Spleen (tissue), 11 donors: ENCODE measurements at regions not wholly inside any gene's neighbourhood (a gene's known extent, or its start where the extent isn't known, plus 50 kb on each side); places are given as distances from the start of the nearest gene placed in this dataset.

ENCODE experiments used
- DNase-seq: peaks from one replicate; pipeline ENCODE4 v3.0.0-alpha.2; 2020
- H3K27ac ChIP-seq, 8 donors: fragments of 200-600 bp; sonication (generic) in 7 of 8; 1 replicate in 4 of 8; 2 replicates in 4 of 8; pipeline versions ENCODE4 v1.5.0 to v1.8.0; 2016 to 2021; ENCODE audit warnings: inconsistent platforms in 4 of 8, mild to moderate bottlenecking in 4 of 8, moderate library complexity in 1 of 8
- H3K27me3 ChIP-seq, 7 donors: fragments of 200-600 bp; sonication (generic) in 6 of 7; replicated peaks in 1 of 7; 1 replicate in 4 of 7; 2 replicates in 3 of 7; pipeline versions ENCODE4 v1.5.0 to v1.8.0; 2016 to 2021; ENCODE audit warnings: inconsistent platforms in 3 of 7, mild to moderate bottlenecking in 1 of 7
- H3K36me3 ChIP-seq, 6 donors: fragments of 200-600 bp; sonication (generic) in 5 of 6; 1 replicate in 4 of 6; 2 replicates in 2 of 6; pipeline versions ENCODE4 v1.5.0 to v1.8.0; 2016 to 2021; ENCODE audit warnings: inconsistent platforms in 2 of 6
- H3K4me1 ChIP-seq, 6 donors: fragments of 200-600 bp; sonication (generic) in 5 of 6; 1 replicate in 3 of 6; 2 replicates in 3 of 6; pipeline versions ENCODE4 v1.5.0 to v1.8.0; 2016 to 2021; ENCODE audit warnings: inconsistent platforms in 3 of 6
- H3K4me3 ChIP-seq, 8 donors: fragments of 200-600 bp; sonication (generic) in 7 of 8; 1 replicate in 4 of 8; 2 replicates in 4 of 8; pipeline versions ENCODE4 v1.5.0 to v1.8.0; 2016 to 2021; ENCODE audit warnings: inconsistent platforms in 4 of 8, mild to moderate bottlenecking in 4 of 8, moderate library complexity in 2 of 8
- H3K9me3 ChIP-seq, 8 donors: fragments of 200-600 bp; sonication (generic) in 7 of 8; 1 replicate in 4 of 8; 2 replicates in 4 of 8; pipeline versions ENCODE4 v1.5.0 to v1.8.0; 2016 to 2021; ENCODE audit warnings: inconsistent platforms in 4 of 8
- POLR2A ChIP-seq, 3 donors: fragments of 450-650 bp; IDR thresholded peaks; one replicate each; pipeline ENCODE4 v1.5.1; 2017; ENCODE audit warnings: antibody characterized with exemption in 3 of 3, mild to moderate bottlenecking in 1 of 3
- POLR2AphosphoS5 ChIP-seq, 3 donors: sonication (generic); formaldehyde crosslinking; IDR thresholded peaks; one replicate each; pipeline ENCODE4 v1.5.1; 2017; ENCODE audit warnings: antibody characterized with exemption in 3 of 3
- WGBS, 5 donors: extraction: QIAGEN DNeasy Blood & Tissue Kit in 3 of 5; methylation state at CpG; one replicate each; pipeline versions ENCODE4 v1.1.5 to v1.1.7; 2013 to 2018; 5-methylcytosine and 5-hydroxymethylcytosine counted together
- intact Hi-C: fragments of 100-400 bp; cut with DNase I; formaldehyde crosslinking; loops from one replicate; pipeline ENCODE4 v1.15.0; 2023; ENCODE audit warnings: low total_unique reads
- TF ChIP-seq, protein P1 (sequence below), 11 experiments: fragments of 200-600 bp in 7 of 11; fragments of 450-650 bp in 4 of 11; sonication (generic) in 4 of 11; IDR thresholded peaks in 8 of 11; conservative IDR thresholded peaks in 3 of 11; 1 replicate in 7 of 11; 2 replicates in 4 of 11; pipeline versions ENCODE4 v1.4.0 to v1.8.0; 2016 to 2021; ENCODE audit warnings: antibody characterized with exemption in 11 of 11, inconsistent platforms in 4 of 11, mild to moderate bottlenecking in 1 of 11
- donor health status: healthy with polysubstance abuse.
- donor health status: DM: no; HTN: no; CAD: no; lungs with moderate emphysema.
- donor health status: DM: no; HTN: no; CAD: no.
- donor health status: Bipolar disorder and iron deficiency.
- donor health status: healthy.
- donor health status: DM: no; HTN: no; CAD: no.
- donor health status: DM: yes; HTN: yes; CAD: no.

DNA sequence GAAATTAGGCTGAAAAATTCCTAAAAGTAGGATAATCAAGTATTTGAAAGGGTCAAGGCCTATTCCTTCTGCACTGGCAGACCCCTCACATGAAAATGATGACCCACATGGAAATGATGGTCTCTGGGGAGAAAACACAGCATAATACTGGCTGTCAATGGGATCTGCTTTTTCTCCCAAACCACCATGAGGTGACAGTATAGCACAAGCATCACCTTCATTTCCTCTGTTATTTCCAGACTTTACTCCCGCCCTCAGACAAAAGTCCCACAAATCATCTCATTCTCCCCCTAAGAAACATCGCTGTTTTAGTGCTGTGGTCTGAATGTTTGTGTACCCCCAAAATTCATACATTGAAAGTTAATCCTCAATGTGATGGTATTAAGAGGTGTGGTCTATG lies 161.0 kb downstream of the RSL24D1 start:
- H3K4me3 ChIP-seq: no peak overlapping the region
- no peak for TF ChIP-seq POLR2A (IDR thresholded peaks at IDR 0.05)
- no peak for TF ChIP-seq POLR2AphosphoS5 (IDR thresholded peaks at IDR 0.05)
- TF ChIP-seq, protein P1, sequence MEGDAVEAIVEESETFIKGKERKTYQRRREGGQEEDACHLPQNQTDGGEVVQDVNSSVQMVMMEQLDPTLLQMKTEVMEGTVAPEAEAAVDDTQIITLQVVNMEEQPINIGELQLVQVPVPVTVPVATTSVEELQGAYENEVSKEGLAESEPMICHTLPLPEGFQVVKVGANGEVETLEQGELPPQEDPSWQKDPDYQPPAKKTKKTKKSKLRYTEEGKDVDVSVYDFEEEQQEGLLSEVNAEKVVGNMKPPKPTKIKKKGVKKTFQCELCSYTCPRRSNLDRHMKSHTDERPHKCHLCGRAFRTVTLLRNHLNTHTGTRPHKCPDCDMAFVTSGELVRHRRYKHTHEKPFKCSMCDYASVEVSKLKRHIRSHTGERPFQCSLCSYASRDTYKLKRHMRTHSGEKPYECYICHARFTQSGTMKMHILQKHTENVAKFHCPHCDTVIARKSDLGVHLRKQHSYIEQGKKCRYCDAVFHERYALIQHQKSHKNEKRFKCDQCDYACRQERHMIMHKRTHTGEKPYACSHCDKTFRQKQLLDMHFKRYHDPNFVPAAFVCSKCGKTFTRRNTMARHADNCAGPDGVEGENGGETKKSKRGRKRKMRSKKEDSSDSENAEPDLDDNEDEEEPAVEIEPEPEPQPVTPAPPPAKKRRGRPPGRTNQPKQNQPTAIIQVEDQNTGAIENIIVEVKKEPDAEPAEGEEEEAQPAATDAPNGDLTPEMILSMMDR (IDR thresholded peaks at IDR 0.05 in 8 of 11, conservative IDR thresholded peaks at IDR 0.05 in 3 of 11): no peak
- H3K36me3 ChIP-seq: no peaks in the 10 kb centered on the region
- H3K9me3 ChIP-seq: no peaks in the 10 kb centered on the region
- H3K4me1 ChIP-seq: no peaks in the 10 kb centered on the region
- DNase-seq: no peak
- intact Hi-C loops: no loop called here
- no peak overlapping the region for H3K27ac ChIP-seq
- WGBS, 5 donors: 80 to 93% (median 88%) methylated on average over 2 of the region's 2 CpGs
- H3K27me3 ChIP-seq: no peaks in the 10 kb centered on the region

DNA sequence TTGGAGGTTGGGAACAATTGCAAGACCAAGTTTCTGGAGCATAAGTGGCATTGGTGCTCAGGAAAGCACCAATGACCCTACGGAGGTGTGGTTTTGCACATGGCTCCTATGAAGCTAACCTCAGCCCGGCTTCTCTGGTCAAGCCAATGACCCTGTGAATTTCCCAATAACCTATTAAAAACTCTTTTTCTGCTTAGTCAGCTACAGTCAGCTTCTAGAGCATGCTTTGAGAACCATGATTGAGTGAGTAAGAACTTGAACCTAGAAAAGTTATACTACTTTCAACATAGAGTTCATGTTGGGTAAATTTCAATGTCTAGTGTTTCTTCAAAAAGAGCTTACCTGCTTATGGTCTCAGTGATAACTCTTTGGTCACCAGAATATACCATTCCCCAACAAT lies 163.2 kb downstream of the RSL24D1 start:
- 85 to 100% (median 90%) methylated on average over 2 of the region's 2 CpGs for WGBS, 5 donors
- intact Hi-C loops: no loop called here
- H3K27me3 ChIP-seq: peaks cover 0 to 6% (median 0%) of the 10 kb centered on the region in 7 donors

DNA sequence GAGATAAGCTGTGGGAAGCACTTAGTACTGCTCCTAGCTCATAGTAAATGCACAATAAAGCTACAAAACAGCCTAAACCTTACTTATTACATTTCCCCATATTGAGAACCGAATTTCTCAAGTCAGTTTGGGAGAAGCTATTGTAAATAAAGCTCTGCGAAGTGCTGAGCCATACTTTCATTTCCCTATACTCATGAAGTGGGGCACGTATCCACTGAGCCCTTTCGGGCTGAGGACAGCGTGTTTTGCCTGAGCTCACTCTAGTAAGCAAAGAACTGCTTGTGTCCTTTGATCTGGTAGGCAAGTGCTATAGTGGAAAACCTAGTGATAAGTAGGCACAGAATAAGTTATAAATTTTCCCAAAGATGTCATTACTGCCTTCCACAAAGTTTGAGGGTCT lies 165.0 kb downstream of the RSL24D1 start:
- H3K36me3 ChIP-seq: no peaks in the 10 kb centered on the region
- no peak for DNase-seq
- H3K4me3 ChIP-seq: no peak overlapping the region
- 50 to 67% (median 62%) methylated on average over 5 of the region's 5 CpGs for WGBS, 5 donors
- no peaks in the 10 kb centered on the region for H3K4me1 ChIP-seq
- TF ChIP-seq, protein P1 (IDR thresholded peaks at IDR 0.05 in 8 of 11, conservative IDR thresholded peaks at IDR 0.05 in 3 of 11): no peak
- TF ChIP-seq POLR2AphosphoS5 (IDR thresholded peaks at IDR 0.05): no peak
- no peak for TF ChIP-seq POLR2A (IDR thresholded peaks at IDR 0.05)
- H3K9me3 ChIP-seq: no peaks in the 10 kb centered on the region
- H3K27ac ChIP-seq: peak overlapping the region in 4 of 8 donors; percentile 10 to 51 (median 20)
- intact Hi-C loops: no loop called here
- peaks cover 0 to 21% (median 0%) of the 10 kb centered on the region in 7 donors for H3K27me3 ChIP-seq

More for the DNA sequence above, 163.2 kb downstream of the RSL24D1 start:
- TF ChIP-seq POLR2AphosphoS5 (IDR thresholded peaks at IDR 0.05) (no peak), POLR2A (IDR thresholded peaks at IDR 0.05) (no peak)
- TF ChIP-seq, protein P1 (IDR thresholded peaks at IDR 0.05 in 8 of 11, conservative IDR thresholded peaks at IDR 0.05 in 3 of 11): no peak
- DNase-seq: no peak
- no peaks in the 10 kb centered on the region for H3K36me3 ChIP-seq
- H3K9me3 ChIP-seq: no peaks in the 10 kb centered on the region
- H3K4me3 ChIP-seq: no peak overlapping the region
- H3K4me1 ChIP-seq: no peaks in the 10 kb centered on the region
- no peak overlapping the region for H3K27ac ChIP-seq

DNA sequence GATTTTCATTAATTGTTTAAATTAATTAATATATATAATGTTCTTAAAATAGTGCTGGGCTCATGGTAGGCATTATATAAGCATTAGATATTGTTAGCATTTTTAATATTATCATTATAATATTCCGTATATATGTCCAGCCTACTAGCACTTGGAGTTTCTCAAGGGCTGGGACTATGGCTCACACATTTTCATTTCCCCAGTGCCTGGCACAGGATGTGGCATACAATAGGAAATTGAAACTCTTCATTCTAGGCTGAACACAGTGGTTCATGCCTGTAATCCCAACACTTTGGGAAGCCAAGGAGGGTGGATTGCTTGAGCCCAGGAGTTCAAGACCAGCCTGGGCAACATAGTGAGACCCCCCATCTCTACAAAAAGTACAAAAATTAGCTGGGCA lies 170.4 kb downstream of the RSL24D1 start:
- intact Hi-C loops: no loop called here
- Histone ChIP-seq H3K27ac (no peak overlapping the region), H3K36me3 (no peaks in the 10 kb centered on the region), H3K9me3 (no peaks in the 10 kb centered on the region), H3K27me3 (peaks cover 0 to 21% (median 0%) of the 10 kb centered on the region in 7 donors), H3K4me3 (no peak overlapping the region), H3K4me1 (no peaks in the 10 kb centered on the region)
- no peak for TF ChIP-seq POLR2AphosphoS5 (IDR thresholded peaks at IDR 0.05)
- TF ChIP-seq, protein P1 (IDR thresholded peaks at IDR 0.05 in 8 of 11, conservative IDR thresholded peaks at IDR 0.05 in 3 of 11): no peak
- no peak for TF ChIP-seq POLR2A (IDR thresholded peaks at IDR 0.05)
- 43 to 98% (median 97%) methylated on average over 1 of the region's 1 CpG for WGBS, 5 donors
- no peak for DNase-seq
